NK-92 treated with Interleukin-12 subunit alpha and Interleukin-12 subunit beta, amount 100 ng/mL, for 24 hours (cell line): ENCODE measurements at regions not wholly inside any gene's neighbourhood (a gene's known extent, or its start where the extent isn't known, plus 50 kb on each side); places are given as distances from the start of the nearest gene placed in this dataset.

ENCODE experiments used
- DNase-seq: peaks from one replicate; lab custom pipeline; 2025; lab: John Stamatoyannopoulos, UW

DNA sequence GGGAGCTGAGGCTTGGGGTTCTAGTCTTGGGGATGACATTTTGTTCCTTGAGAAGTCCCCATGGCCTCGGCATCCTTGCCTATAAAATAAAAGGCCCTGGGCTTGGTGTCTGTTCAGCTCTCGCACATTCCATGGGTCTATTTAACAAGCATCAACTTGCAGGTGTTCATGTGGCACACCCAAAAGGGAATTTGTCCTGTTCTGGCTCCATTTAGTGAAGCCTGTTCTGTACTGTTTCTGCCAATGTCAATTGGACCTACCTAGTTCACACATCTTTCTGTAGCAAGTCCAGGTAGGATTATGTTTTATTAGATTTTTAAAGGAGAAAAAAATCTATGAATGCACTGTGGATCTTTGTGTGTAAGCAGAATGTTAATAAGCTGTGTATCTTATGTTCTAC, 262.0 kb downstream of the HIVEP2 start:
- no peak for DNase-seq

DNA sequence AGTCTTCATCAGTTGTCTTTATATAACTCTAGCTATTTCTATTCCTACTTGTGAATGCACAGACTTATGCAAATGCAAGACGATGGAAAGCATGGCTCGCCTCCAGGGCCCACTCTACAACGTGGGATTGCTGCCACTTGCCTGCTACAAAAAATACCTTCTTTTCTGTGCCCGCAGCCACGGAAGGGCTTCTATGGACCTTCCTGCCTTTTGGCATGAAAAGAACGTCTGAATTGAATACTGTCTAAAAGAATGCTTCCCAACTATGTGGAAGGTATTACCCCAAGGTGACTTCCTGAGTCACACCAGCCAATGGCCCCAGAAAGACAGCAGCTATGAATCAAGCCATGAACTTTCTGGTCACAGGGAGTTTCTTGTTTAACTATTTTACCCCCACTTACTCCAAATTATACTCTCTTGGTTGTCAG, 261.2 kb downstream of the HIVEP2 start:
- DNase-seq, result no peak

DNA sequence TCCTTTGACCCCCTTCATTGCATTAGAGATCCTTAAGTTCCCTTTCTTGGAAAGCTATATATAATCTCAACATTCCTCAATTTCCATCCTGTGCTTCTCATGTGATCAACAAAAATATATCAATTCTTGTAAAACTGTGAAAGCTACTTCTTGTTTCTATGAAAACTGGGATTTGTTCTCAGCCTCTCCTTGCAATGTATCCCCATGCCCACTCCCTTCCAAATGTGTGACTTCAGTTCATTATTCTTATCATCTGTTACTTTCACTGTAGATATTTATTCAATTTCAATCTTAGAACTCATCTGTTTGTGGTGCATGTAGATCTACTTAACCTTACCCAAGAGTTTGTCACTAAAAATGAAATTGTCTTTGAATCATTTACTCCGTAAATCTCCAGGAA, 260.6 kb downstream of the HIVEP2 start:
- no peak for DNase-seq

DNA sequence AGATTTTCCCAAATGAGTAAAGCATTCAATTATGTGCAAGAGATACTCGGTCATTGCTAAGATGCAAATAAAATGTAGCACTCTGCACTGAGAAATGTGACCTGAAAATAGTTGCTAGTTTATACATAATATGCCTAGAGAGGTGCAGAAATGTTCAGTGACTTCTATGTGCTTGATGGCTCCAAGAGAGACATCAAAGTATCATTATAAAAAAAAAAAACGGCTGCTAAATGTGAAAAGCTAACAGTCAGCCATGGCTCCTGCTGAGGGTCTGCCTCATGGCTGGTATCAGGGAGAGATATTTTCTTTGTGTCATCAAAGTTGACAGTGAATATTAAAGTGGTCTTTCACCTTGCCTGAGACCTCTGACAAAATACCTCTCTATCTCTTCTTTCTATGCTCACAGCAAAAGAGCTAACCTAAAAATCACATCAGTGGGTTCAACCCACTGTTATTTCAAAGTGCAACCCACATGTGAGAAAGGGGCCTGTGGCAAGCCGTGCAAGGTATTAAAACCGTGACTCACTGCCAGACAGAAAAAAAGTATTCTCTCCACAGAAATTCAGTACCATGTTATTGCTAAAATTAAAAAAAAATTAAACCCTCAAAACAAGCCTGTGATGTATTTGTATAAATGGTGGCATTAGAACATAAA, 259.0 kb downstream of the HIVEP2 start:
- DNase-seq, result no peak

DNA sequence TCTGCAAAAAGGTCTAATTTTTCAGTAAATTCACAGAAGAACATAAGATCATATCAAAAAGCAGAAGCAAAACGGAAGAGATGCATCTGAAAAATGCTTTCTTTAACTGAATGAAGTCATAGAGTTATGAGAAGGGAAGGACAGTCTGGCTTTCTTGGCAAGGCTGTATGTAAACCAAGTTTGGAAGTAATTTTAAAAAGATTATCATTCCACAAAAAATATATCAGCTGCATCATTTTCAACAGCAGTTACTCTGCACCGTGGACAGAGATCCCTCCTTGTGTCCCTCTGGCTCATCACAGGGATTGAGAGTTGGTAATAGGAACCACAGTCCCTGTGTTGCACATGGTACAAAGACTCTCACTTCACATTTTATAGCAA, 258.5 kb downstream of the HIVEP2 start:
- no peak for DNase-seq

DNA sequence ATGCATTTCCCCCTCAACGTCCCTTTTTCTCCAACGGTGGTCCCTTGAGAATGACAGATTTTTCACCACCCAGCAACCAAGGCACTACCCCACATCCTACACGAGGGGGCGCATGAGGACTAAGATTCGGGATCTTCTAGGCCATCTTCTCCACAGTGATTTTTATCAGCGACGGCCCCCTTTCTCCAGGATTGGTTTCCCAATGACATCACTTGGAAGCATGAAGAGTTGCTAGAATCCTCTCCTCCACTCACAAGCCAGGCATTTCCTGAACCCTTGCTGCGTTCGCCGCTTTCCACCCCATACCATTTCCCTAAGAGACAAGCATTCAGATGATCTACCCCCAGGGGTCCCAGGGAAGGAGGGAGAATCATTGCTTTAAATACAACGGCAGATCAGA, 252.0 kb downstream of the HIVEP2 start:
- DNase-seq, result peak; percentile 31

DNA sequence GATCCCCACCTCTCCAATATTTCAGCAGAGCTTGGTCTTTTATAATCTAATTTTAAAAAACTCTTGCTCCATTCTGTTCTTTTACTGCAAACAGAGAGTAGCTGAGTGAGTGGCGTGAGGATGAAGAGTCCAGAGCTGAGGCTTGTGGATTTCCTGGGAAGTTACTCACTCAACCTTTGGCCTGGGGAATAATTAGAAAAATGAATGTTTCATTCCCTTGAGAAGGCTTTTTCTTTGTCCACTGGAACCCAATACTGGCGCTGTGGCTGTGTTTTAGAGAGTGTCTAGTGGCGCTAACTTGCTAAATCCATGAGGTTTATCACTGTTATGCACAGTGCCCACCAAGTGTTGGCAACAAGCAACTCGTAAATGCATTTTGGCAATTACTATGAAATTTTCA, 251.5 kb downstream of the HIVEP2 start:
- no peak for DNase-seq

DNA sequence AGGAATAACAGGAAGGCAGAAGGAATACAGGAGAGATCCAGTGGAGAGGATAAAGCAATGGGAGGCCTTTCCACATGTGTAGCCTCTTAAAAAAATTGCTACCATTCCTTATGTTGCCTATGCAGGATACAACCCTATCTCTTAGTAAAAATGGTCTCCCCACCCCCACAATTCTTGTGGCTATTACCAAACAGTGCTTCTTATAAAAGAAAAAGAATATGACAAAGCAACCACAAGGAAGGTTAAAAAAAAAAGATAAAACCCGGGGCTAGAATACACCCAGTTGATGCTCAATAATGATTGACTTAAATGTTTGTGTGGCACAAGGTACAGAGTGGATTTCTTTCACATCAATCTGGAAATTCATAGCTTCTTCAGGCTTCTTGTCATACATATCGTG, 250.9 kb downstream of the HIVEP2 start:
- DNase-seq, result no peak

DNA sequence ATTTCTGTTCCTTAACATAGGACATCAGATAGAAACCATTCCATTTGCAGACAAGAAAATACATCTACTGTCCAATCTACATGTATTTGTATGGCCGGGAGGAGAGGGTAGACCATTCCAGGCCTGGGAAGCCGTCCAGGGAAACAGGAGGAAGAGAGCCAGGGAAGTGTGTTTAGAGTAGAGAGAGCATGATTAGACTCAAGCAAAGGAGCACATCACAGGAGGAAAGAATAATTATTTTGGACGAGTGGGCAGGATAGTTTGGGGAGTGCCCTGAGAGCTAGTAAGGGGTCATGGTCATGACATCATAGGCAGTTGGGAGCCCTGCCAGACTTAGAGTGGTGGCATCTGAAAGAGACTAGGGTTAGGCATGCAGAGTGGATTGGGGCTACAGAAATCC, 250.0 kb downstream of the HIVEP2 start:
- DNase-seq, result no peak

DNA sequence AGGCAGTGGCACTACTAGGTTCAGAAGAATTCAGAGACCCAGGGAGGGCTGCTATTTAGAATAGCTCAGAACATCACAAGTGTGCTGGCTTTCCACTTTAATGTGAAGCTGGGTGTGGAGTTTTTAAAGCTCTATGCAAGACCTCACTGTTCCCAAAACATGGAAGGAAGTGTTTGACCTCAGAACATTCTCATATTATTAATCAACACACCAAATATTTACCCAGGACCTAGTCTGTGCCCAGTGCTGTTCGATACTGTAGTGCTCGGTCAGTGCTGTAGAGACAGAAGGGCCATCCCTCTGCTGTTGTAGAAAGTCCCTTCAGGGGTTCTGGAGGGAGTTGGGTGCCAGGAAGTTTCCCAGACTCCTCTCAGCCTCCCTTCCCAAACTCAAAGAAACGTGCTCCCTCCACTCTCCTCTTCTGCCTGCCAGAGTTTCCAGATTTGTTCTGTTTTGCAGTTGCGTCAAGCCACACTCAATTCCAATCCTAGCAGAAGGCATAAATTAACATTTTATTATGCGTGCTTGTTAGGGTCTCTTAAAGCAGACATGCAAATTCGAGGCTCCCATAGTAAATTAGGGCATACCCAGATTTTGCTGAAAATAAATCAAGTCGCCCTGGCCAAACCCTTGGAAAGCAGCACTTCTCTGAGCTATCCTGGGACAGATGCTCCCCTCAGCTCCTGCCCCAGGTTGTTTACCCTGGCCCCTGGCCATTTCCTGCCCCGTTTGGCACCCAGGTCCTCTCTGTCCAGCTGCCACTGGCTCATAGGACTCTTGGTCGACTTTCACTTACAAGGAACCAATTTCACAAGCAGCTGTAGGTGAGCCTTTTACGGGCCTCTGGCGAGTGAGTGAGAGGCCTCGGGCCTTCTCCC, 248.6 kb downstream of the HIVEP2 start:
- DNase-seq, result no peak

DNA sequence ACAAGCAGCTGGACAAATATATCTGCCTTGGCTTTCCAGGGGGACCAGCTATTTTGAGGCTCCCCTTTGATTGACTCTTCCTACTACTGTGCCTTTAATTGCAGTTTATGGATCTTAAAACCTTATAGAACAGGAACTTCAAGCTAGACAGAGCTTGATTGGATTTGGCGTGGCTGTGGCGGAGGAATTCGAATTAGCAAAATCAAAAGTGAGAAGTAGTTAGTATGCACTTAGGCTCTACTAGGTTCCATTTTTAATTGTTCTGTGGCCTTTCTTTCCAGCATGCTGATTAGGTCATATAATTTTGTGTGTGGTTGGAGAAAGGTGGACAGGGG, 248.0 kb downstream of the HIVEP2 start:
- no peak for DNase-seq

DNA sequence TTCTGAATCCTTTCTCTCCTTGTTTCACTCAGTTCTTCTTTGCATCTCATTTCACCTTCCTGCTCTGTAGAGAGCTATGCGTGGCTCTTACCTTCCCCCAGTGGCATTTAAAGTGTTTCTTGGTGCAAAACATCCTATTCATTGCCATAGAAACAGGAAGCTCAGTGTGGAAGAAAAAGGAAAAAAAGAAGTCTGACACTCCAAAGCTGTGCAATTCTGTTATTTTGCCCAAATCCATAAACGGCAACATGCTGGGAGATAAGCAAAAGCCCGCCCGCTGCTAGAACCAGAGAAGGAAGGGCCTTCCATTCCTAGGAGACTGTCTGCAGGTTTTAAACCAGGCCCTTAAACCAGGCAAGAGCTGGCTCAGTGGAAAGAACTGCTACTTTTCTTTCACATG, 247.1 kb downstream of the HIVEP2 start:
- DNase-seq, result no peak

DNA sequence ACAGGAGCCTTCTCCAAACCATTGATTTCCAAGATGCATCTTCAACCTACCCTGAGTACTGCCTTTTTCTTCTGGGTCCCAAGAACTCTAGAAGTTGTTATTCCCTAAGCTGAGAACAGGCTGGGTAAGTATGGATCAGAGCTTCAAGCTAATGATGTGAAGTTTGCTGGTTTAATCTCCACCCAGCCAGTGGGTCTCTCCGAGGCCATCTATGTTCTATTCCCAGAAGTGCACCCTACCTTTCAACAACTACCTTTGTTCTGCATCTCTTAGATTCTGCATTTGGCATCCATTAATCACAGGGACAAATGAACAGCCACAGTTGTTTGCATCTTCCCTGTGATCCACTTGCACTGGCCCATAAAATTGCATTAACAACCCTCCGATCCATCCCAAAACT, 246.2 kb downstream of the HIVEP2 start:
- DNase-seq, result no peak

DNA sequence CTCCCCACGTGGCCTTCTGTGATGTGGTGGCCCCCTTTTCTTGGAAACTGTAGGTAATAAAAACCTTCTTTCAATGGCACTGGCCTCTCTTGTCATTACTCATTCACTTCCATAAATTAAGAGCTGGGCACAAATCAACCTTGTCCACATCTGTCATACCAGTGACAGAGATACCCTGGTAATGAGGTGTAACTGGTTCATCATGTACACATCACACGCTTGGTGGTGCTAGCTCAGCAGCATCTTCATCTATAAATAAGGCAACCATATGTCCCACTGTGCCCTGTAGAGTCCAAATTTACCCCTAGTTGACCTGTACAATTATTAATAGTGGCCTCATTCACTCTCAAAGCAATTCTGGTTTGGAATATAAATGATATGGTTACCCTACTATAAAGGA, 245.6 kb downstream of the HIVEP2 start:
- no peak for DNase-seq

DNA sequence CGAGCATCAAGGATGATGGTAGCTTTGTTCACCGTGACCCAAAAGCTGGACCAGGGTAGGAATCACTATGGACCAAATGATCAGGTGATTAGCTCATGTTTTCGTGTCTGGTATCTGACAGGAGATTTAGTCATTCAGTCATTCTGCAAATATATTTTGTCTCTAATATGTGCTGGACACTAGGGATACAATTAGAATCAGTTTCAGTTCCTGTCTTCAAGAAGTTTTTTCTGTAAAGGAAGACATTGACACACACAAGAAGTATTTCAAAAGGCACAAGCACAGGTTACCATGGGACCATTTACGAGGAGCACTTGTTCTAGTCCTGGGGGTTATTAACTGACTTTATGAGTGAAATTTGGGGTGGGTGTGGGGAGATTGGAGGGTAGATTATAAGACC, 244.9 kb downstream of the HIVEP2 start:
- DNase-seq, result no peak

DNA sequence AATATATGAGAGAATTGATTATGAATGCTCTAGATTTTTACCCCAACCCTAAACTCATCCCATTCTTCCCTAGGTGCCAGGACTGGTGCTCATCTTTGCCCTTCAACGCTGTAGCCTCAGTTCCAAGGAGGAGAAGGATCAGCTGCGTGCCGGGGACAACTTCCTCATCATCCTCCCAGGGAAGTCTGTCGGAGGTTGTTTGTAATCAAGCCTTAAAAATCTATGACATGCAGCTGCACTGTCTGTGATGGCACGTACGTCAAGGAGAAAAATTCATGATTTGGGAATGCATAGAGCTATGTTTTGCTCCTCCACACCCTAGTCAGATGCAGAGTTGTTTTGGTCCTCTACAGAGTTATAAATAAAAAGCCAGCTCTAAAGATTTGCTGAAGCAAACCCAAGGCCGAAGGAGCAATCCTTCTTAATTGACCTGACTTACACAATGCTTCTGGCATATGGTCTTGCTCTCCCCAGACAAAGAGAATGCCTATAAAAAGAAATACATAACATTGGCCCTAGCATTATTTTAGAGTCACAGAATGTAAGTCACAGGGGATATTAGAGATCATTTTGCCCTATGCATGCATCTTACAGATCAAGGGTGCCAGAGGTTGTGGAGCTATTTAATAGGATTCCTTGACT, 244.2 kb downstream of the HIVEP2 start:
- DNase-seq, result no peak
